CD4-positive, alpha-beta T cell (primary cell): ENCODE measurements at regions not wholly inside any gene's neighbourhood (a gene's known extent, or its start where the extent isn't known, plus 50 kb on each side); places are given as distances from the start of the nearest gene placed in this dataset.

Source experiments
- ATAC-seq: fragments of 200-7000 bp; cut with Tn5 transposase; one replicate; pipeline ENCODE4 v1.10.0; 2022; ENCODE audit warnings: mild to moderate bottlenecking; ENCODE audit not compliant: poor library complexity
- CTCF ChIA-PET: fragments of 350-600 bp; sonication (Branson Sonifier 250); formaldehyde crosslinking; loops from one replicate; lab custom pipeline; 2021; ENCODE audit warnings: antibody characterized with exemption, inconsistent platforms; lab: Charles Lee
- POLR2A ChIA-PET: fragments of 350-600 bp; sonication (Branson Sonifier 250); formaldehyde crosslinking; loops from one replicate; lab custom pipeline; 2021; ENCODE audit warnings: antibody characterized with exemption, inconsistent platforms; lab: Charles Lee
- DNase-seq, 14 experiments: peaks; one replicate each; pipeline ENCODE4 v3.0.0-alpha.2; 2013 to 2020; ENCODE audit warnings: mixed read lengths in 2 of 14
- H3K27ac ChIP-seq, 2 donors: one replicate each; pipeline versions ENCODE4 v1.5.1 to v1.7.0; 2013; ENCODE audit warnings: low read length in 2 of 2, low read depth in 1 of 2, mild to moderate bottlenecking in 1 of 2
- H3K27me3 ChIP-seq, 2 experiments: 1 replicate in 1 of 2; 2 replicates in 1 of 2; pipeline versions ENCODE4 v1.6.1 to v1.7.0; 2013; ENCODE audit warnings: low read length in 2 of 2, control low read depth in 1 of 2, mild to moderate bottlenecking in 1 of 2, moderate library complexity in 1 of 2; ENCODE audit not compliant: insufficient read depth in 2 of 2, control insufficient read depth in 1 of 2
- H3K36me3 ChIP-seq: one replicate; pipeline ENCODE4 v1.6.1; 2013; ENCODE audit warnings: low read length, control low read depth; ENCODE audit not compliant: insufficient read depth
- H3K4me1 ChIP-seq: one replicate; pipeline ENCODE4 v1.6.1; 2013; ENCODE audit warnings: low read length, control low read depth; ENCODE audit not compliant: insufficient read depth
- H3K4me3 ChIP-seq: one replicate; pipeline ENCODE4 v1.5.1; 2013; ENCODE audit warnings: mild to moderate bottlenecking, low read length, moderate library complexity
- H3K9me3 ChIP-seq, 2 experiments: 1 replicate in 1 of 2; 2 replicates in 1 of 2; pipeline versions ENCODE4 v1.6.1 to v1.7.0; 2013; ENCODE audit warnings: low read length in 2 of 2, mild to moderate bottlenecking in 2 of 2, control low read depth in 1 of 2, moderate library complexity in 1 of 2; ENCODE audit not compliant: control insufficient read depth in 1 of 2, insufficient read depth in 1 of 2
- H3K27ac Mint-ChIP-seq: one replicate; pipeline ENCODE4 v1.8.0; 2020; ENCODE audit warnings: mixed read lengths
- H3K27me3 Mint-ChIP-seq: one replicate; pipeline ENCODE4 v1.8.0; 2021; ENCODE audit warnings: mixed read lengths
- H3K36me3 Mint-ChIP-seq: one replicate; pipeline ENCODE4 v1.8.0; 2021; ENCODE audit warnings: low read depth, mixed read lengths
- H3K4me1 Mint-ChIP-seq: one replicate; pipeline ENCODE4 v1.8.0; 2021; ENCODE audit warnings: low read depth, mixed read lengths
- H3K4me3 Mint-ChIP-seq: one replicate; pipeline ENCODE4 v1.8.0; 2020; ENCODE audit warnings: mild to moderate bottlenecking, mixed read lengths
- H3K9me3 Mint-ChIP-seq: one replicate; pipeline ENCODE4 v1.8.0; 2020; ENCODE audit warnings: mixed read lengths
- intact Hi-C, 2 experiments: fragments of 100-400 bp; cut with DNase I in 1 of 2; cut with micrococcal nuclease in 1 of 2; formaldehyde crosslinking; loops; one replicate each; pipeline versions ENCODE4 v1.15.1 to v1.9.0; 2023 to 2025; cut with DNase I, micrococcal nuclease
- TF ChIP-seq, protein P1 (sequence below): fragments of 200-600 bp; IDR thresholded peaks from one replicate; pipeline ENCODE4 v1.8.0; 2022; ENCODE audit warnings: antibody characterized with exemption, mild to moderate bottlenecking

DNA sequence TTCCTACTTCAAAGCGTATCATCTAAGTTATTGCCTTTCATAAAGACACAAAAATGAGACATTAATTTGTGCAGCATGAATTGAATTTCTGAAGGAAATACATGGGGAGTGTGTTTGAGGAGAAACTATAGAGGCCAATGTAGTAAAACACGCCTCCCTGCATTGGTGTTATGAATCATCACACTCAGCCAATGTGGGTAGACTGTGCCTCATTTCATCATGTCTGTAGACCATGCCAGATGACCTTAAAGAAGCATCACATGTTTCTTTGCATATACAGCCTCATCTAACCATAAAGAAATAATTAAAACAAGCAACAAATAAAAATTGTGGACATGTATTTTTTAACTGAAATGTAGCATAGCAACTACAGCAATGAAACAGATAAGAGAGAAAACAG is 486.0 kb upstream of the ADAMTS9 start:
- Mint-ChIP-seq H3K4me3 (no peak overlapping the region), H3K36me3 (no peaks in the 10 kb centered on the region), H3K27ac (no peak overlapping the region), H3K27me3 (no peaks in the 10 kb centered on the region), H3K4me1 (no peaks in the 10 kb centered on the region), H3K9me3 (peaks cover 2% of the 10 kb centered on the region)
- no peak for ATAC-seq
- no peak overlapping the region for H3K27ac ChIP-seq
- intact Hi-C loops = no loop called here
- H3K4me1 ChIP-seq = no peaks in the 10 kb centered on the region
- no peaks in the 10 kb centered on the region for H3K36me3 ChIP-seq
- ChIA-PET CTCF (no interaction called here), POLR2A (no interaction called here)
- no peak for DNase-seq
- peaks cover 0 to 11% of the 10 kb centered on the region in 2 experiments for H3K9me3 ChIP-seq
- H3K4me3 ChIP-seq = no peak overlapping the region
- H3K27me3 ChIP-seq = no peaks in the 10 kb centered on the region
- TF ChIP-seq, protein P1, sequence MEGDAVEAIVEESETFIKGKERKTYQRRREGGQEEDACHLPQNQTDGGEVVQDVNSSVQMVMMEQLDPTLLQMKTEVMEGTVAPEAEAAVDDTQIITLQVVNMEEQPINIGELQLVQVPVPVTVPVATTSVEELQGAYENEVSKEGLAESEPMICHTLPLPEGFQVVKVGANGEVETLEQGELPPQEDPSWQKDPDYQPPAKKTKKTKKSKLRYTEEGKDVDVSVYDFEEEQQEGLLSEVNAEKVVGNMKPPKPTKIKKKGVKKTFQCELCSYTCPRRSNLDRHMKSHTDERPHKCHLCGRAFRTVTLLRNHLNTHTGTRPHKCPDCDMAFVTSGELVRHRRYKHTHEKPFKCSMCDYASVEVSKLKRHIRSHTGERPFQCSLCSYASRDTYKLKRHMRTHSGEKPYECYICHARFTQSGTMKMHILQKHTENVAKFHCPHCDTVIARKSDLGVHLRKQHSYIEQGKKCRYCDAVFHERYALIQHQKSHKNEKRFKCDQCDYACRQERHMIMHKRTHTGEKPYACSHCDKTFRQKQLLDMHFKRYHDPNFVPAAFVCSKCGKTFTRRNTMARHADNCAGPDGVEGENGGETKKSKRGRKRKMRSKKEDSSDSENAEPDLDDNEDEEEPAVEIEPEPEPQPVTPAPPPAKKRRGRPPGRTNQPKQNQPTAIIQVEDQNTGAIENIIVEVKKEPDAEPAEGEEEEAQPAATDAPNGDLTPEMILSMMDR = no peak

- Mint-ChIP-seq H3K9me3 (peaks cover 10% of the 10 kb centered on the region), H3K4me1 (no peaks in the 10 kb centered on the region)
Measured at GRCh38 chr3:65172209-65172608, 484.4 kb upstream of the ADAMTS9 start.

GRCh38 chr3:65170390-65171042 is 482.7 kb upstream of the ADAMTS9 start:
- Mint-ChIP-seq H3K9me3 (peaks cover 12% of the 10 kb centered on the region), H3K4me1 (no peaks in the 10 kb centered on the region), H3K4me3 (no peak overlapping the region), H3K27me3 (no peaks in the 10 kb centered on the region), H3K27ac (no peak overlapping the region), H3K36me3 (no peaks in the 10 kb centered on the region)
- Histone ChIP-seq H3K4me3 (no peak overlapping the region), H3K9me3 (peaks cover 0 to 7% of the 10 kb centered on the region in 2 experiments), H3K4me1 (no peaks in the 10 kb centered on the region), H3K36me3 (no peaks in the 10 kb centered on the region), H3K27ac (no peak overlapping the region), H3K27me3 (no peaks in the 10 kb centered on the region)
- ATAC-seq = no peak
- DNase-seq = no peak
- TF ChIP-seq, protein P1 = no peak
- ChIA-PET CTCF (no interaction called here), POLR2A (no interaction called here)
- intact Hi-C loops = no loop called here

More at GRCh38 chr3:65172209-65172608, 484.4 kb upstream of the ADAMTS9 start:
- no peak overlapping the region for H3K4me3 ChIP-seq
- H3K4me1 ChIP-seq = no peaks in the 10 kb centered on the region
- H3K27ac ChIP-seq = no peak overlapping the region
- Mint-ChIP-seq H3K4me3 (no peak overlapping the region), H3K36me3 (no peaks in the 10 kb centered on the region), H3K27ac (no peak overlapping the region), H3K27me3 (no peaks in the 10 kb centered on the region)
- TF ChIP-seq, protein P1 = no peak
- no peak for DNase-seq
- H3K36me3 ChIP-seq = no peaks in the 10 kb centered on the region
- CTCF ChIA-PET = no interaction called here
- H3K9me3 ChIP-seq = peaks cover 0 to 7% of the 10 kb centered on the region in 2 experiments
- POLR2A ChIA-PET = no interaction called here
- intact Hi-C loops = no loop called here
- H3K27me3 ChIP-seq = no peaks in the 10 kb centered on the region
- no peak for ATAC-seq
